Left cardiac atrium (tissue), 4 donors: ENCODE measurements at regions not wholly inside any gene's neighbourhood (a gene's known extent, or its start where the extent isn't known, plus 50 kb on each side); places are given as distances from the start of the nearest gene placed in this dataset.
A peak's percentile ranks its signal among the peaks of the same experiment; 100 is the strongest.

Experiments
- ATAC-seq, 2 donors: fragments of 200-7000 bp; cut with Tn5 transposase; one replicate each; pipeline ENCODE4 v1.9.1; 2020; ENCODE audit warnings: mild to moderate bottlenecking in 2 of 2, moderate library complexity in 2 of 2
- DNase-seq: peaks from one replicate; pipeline ENCODE4 v3.0.0-alpha.2; 2020
- intact Hi-C, 2 donors: fragments of 100-400 bp; cut with DNase I; formaldehyde crosslinking; loops; one replicate each; pipeline versions ENCODE4 v1.14.1 to v1.15.1; 2022 to 2023
- donor health status: DM: no; HTN: yes; CAD: no.
- donor health status: DM: no; HTN: yes; CAD: no; lungs with severe emphysema.
- donor health status: DM: yes; HTN: yes; CAD: no.
- donor health status: Dilated cardiomyopathy.

DNA sequence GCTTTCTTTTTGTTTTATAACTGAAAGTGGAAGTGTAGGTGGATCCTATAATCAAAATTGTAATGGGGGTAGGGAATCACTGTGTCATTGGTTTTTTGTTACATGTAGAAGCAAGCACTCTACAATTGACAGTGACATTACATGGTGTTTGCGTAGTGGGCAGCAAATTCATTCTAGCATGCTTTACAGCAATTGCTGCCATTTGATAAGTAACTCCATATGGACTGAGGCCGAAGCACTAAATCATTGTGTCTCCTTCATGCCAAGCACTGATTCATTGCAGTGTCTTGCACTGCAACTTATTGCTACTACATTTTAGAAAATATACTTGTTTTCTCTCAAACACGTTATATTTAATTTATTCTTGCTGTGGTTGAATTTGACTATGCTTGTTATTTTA, 933.9 kb downstream of the NSUN3 start:
- DNase-seq: no peak
- intact Hi-C loops: no loop called here
- ATAC-seq: no peak

DNA sequence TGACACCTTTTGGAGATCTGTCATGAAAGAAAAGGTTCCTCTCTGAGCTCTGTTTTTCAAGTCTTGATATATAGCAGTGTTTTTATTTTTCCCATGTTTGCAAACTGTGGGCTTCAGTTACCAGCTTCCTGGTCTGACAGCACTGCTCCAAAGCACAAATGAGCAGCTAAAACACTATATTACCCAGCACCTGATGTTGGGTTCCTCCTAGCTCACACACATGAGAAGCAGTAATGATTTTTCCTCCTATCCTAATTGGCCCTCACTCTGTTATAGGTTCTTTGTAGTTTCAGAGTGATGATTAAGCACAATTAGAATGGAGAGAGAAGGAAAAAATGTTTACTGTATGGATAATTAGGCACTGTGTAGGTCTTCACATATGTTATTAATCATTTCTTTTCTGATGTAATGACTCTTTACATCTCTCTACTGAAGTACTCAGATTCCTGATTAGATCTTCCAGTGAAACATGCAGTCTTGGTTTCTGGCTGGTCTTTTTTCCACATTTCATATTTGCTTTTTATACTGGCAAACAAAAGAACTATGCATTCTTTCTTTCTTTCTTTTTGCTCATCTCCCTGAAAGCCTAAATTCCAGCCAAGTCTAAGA, 939.7 kb downstream of the NSUN3 start:
- ATAC-seq: no peak
- intact Hi-C loops: no loop called here
- no peak for DNase-seq

- DNase-seq (no peak), ATAC-seq (no peak)
- intact Hi-C loops: no loop called here
Measured at GRCh38 chr3:95028688-95029087, 965.8 kb downstream of the NSUN3 start.

DNA sequence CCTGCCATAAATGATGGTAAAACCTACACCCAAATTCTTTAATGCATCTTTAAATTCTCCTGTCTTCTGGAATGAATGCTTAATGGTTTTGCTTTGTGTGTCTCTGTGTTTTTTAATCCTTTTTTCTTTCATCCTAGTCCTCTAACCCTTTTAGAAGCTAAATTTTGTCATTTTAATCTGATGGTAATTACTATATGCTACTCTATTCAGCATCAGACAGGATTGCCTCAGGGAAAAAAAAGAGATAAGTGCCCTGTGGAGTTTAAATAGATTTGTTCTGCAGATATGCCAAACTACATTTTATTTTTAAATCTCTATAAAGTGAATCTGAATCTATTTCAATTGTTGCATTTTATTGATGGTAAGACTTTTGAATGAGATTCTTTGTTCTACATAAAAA, 966.8 kb downstream of the NSUN3 start:
- ATAC-seq: no peak
- intact Hi-C loops: no loop called here
- DNase-seq: no peak

- ATAC-seq: no peak
- no peak for DNase-seq
- intact Hi-C loops: no loop called here
Measured at GRCh38 chr3:95036526-95037021, 973.7 kb downstream of the NSUN3 start.

- DNase-seq (no peak), ATAC-seq (no peak)
- intact Hi-C loops: no loop called here
Measured at GRCh38 chr3:95037097-95037496, 974.2 kb downstream of the NSUN3 start.

DNA sequence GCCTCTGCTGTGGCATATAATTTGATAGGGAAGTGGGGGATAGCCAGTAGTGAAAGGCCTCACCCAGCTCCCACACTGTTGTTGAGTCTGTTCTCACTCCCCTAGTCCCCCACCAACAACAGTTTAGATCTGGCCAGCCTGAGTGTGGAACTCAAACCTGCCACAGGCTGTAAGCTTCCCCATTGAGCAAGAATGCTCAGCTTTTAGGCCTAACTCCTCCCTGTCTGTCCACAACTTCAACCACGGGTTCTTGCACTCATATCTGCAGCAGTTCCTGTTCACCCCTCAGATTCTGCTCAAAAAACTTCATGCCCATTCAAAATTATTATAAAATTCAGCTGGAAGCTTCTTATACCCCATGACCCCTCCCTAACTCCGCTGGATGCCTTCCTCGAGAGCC, 975.1 kb downstream of the NSUN3 start:
- DNase-seq (no peak), ATAC-seq (no peak)
- intact Hi-C loops: no loop called here

- no peak for ATAC-seq
- no peak for DNase-seq
- intact Hi-C loops: no loop called here
Measured at GRCh38 chr3:95044101-95044500, 981.2 kb downstream of the NSUN3 start.

DNA sequence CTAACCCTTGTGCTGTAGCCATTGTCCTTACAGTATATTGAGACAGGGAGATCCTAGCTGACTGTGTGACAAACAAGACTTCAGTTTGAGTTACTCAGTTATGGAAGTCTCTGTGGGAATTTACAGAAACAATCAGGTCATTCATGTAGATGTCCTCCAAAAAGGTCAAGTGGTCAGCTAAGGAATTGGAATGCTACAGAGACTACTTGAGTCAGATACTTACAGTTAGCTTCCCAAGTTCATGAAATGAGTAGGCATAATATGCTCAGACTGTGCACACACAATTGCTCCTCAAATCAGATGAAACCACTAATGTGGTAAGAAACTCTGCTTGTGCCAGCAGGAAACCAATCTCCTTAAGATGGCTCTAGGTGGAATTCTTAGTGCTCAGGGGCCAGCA, 985.7 kb downstream of the NSUN3 start:
- no peak for ATAC-seq
- intact Hi-C loops: no loop called here
- no peak for DNase-seq

DNA sequence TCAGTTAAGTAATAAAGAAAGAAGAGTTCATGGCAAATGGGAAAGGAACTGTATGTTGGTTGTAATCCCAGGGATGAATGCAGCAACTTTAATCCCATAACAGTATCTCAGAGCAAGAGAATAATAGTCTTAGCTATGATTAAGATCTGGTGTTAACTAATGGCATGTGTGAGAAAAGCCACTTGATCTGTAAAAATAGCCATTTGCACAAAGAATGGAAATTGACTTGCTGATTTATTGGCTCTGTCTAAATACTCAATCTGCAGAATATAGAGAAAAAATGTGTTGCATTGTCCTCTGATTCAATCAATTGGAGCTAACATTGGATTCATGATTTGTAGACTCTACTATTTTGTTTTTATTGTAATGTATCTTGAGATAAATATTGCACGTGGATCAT, 987.0 kb downstream of the NSUN3 start:
- ATAC-seq: no peak
- intact Hi-C loops: no loop called here

GRCh38 chr3:95055288-95055687, 992.4 kb downstream of the NSUN3 start:
- intact Hi-C loops: no loop called here
- DNase-seq: no peak
- ATAC-seq: no peak

More for the DNA sequence above, 987.0 kb downstream of the NSUN3 start:
- DNase-seq: no peak

DNA sequence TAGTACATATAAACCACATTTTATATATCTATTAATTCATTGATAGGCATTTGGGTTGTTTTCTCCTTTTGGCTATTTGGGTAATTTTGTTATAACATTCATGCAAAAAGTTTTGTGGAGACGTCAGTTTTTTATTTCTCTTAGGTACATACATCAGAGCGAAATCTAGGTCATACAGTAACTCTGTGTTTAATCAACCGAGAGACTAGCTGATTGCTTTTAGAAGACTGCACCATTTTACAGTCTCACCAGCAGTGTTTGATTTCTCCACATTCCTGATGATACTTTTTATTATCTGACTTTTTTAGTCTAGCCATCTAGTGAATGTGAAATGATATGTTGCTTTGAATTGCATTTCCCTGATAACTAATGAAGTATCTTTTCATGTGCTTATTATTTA, 1019.3 kb downstream of the NSUN3 start:
- intact Hi-C loops: no loop called here
- ATAC-seq: no peak
- DNase-seq: no peak

- intact Hi-C loops: no loop called here
- ATAC-seq: no peak
- DNase-seq: no peak
Measured at GRCh38 chr3:95084738-95085137, 1021.9 kb downstream of the NSUN3 start.

DNA sequence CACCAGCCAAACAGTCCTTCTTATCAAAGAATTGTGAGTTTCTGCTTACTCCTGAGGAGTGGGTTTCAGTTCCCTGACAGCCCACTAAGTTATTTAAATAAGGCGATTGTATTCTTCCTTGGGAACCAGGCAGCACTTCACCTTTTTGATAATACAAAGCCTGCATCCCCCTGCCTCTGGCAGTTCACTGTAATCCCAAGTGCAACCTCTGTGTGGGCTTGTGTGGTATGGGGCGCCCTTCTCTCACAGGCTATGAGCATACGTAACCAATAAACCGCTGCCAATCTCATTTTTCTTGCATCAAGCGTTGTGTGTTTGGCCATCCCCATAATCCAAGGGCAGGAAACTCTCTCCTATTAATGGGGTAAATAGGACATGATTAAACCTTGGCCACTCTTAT, 1025.6 kb downstream of the NSUN3 start:
- DNase-seq (no peak), ATAC-seq (no peak)
- intact Hi-C loops: no loop called here

- DNase-seq (peak; percentile 21), ATAC-seq (no peak)
- intact Hi-C loops: no loop called here
Measured at GRCh38 chr3:95097493-95097892, 1034.6 kb downstream of the NSUN3 start.

GRCh38 chr3:95120921-95121320, 1058.1 kb downstream of the NSUN3 start:
- intact Hi-C loops: no loop called here
- ATAC-seq (no peak), DNase-seq (no peak)

DNA sequence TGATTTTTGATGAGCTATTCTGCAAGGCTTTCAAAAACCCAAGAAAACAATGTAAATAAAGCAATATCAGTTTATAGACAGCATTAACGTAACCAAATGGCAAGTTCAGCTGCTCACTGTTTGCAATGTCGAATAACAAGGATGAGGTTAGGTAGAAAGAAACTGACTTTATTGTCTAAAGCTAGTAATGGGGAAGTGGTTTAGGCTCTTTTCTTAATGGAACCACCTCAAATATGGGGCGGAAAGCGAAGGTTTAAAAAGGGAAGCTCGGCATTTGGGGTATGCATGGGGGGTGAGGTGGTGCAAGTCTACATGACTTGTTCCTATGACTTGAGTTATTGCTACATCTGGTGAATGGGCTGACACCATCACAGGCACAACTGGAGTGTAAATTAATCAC, 1060.2 kb downstream of the NSUN3 start:
- intact Hi-C loops: no loop called here
- DNase-seq (no peak), ATAC-seq (no peak)

- ATAC-seq (peak; percentile 67 to 87), DNase-seq (no peak)
Measured at GRCh38 chr3:95134693-95135413, 1072.0 kb downstream of the NSUN3 start.

GRCh38 chr3:95148107-95148506, 1085.2 kb downstream of the NSUN3 start:
- no peak for DNase-seq
- intact Hi-C loops: no loop called here
- ATAC-seq: no peak

More at GRCh38 chr3:95134693-95135413, 1072.0 kb downstream of the NSUN3 start:
- intact Hi-C loops: no loop called here

- DNase-seq (no peak), ATAC-seq (no peak)
- intact Hi-C loops: no loop called here
Measured at GRCh38 chr3:95151590-95151989, 1088.7 kb downstream of the NSUN3 start.

- DNase-seq: no peak
- intact Hi-C loops: no loop called here
- ATAC-seq: no peak
Measured at GRCh38 chr3:95154766-95155165, 1091.9 kb downstream of the NSUN3 start.
